Activated CD8-positive, alpha-beta memory T cell treated with anti-CD3 and anti-CD28 coated beads for 48 hours (primary cell): ENCODE measurements at regions not wholly inside any gene's neighbourhood (a gene's known extent, or its start where the extent isn't known, plus 50 kb on each side); places are given as distances from the start of the nearest gene placed in this dataset.
"Not testable (repeated sequence)": the region's sequence is repeated elsewhere in the genome, so short reads cannot be mapped to it uniquely, and the experiment has no call there.

Experiments
- DNase-seq, 3 experiments: peaks; one replicate each; pipeline ENCODE4 v3.0.0-alpha.2; 2020; ENCODE audit warnings: low read depth in 2 of 3, low spot score in 2 of 3

- DNase-seq, result no peak
Measured at GRCh38 chr22:27084130-27084529, 426.7 kb downstream of the MIAT start.

- no peak for DNase-seq
Measured at GRCh38 chr22:27086080-27087044, 429.0 kb downstream of the MIAT start.

- no peak for DNase-seq
Measured at GRCh38 chr22:27087051-27087450, 429.7 kb downstream of the MIAT start.

- DNase-seq, result no peak
Measured at GRCh38 chr22:27088026-27088425, 430.6 kb downstream of the MIAT start.

DNA sequence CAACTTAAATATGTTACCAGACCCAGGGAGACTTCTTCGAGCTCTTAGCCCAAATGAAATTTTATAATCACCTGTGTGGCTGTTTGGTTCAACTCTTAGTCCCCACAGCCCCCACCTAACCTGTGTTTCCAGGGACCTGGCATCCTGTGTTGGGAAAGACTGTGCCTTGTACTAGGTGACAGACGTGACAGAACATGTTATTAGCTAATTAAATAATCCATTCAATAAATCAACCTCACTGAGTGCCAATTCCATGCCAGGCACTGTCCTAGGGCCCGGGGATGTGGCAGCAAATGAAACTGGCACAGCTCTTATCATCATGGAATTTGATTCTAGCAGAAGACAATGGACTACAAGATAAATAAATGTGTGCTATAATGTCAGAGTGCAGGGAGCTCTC is 431.9 kb downstream of the MIAT start:
- no peak for DNase-seq

DNA sequence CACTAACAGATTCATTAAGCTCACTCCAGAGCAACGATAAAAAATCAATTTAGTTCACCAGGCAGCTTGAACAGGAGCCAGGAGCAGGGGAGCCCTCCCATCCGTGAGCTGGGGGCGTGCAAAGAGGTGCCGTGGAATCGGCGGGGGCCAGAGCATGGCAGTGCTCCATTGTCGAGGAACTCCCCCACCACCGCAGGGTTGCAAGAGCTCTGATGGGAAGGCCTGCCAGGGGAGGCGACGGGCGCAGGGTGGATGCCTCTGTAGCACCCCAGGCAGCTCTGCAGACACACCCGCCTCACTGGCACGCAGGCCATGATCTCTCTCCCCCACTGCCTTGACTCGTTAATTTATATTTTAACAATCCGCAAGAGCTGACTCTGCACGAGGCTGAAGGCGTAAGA is 433.2 kb downstream of the MIAT start:
- no peak for DNase-seq

DNA sequence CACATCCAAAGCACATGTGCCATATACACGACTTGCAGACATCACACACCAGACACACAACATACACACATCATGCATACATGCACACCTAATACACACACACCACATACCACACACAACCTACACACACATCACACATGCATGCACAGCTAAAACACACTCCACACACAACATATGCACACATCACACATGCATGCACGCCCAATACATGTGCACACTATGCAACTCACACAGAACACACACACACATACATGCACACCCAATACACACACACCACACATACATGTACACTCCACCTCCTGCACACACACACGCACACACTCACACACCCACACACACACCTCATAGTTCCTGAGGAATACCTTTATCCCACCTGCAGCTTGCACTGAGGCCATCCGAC is 436.0 kb downstream of the MIAT start:
- DNase-seq, result no peak

- no peak for DNase-seq
Measured at GRCh38 chr22:27094633-27095308, 437.4 kb downstream of the MIAT start.

DNA sequence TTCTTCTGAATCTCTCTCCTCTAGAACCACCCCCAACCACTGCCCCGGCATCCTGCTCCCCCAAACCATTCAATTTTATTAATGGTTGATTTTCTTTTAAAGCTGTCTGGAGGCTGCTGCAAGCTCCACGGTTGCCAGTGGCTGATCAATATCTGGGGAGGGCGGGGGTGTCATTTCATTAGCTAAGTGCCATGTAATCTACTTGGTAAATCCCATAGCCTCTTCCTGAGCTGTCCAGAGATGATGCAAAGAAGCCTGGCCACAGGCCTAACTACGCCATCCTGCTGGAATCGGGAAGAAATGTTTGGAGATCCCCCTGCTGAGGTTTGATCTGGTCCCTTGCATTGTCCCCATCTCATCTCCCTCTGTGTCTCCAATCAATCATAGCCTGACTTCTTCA is 440.1 kb downstream of the MIAT start:
- no peak for DNase-seq

DNA sequence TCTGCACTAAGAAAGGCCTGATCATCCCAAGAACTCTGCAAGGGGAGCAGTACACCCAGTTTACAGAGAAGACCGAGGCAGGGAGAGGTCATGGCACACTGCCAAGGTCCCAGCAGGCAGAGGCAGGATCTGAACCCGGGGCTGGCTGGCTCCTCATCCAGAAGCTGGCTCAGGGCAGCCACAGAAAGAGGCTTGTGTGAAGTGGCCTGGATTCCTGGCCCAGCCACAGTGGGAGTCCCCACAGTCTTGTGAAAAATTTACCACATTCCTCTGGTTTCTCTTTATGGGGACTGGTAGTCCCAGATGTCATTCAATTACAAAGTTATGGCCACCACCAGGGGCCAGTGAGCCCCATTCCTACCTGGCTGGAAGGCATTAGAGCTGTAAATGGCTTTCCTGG is 440.5 kb downstream of the MIAT start:
- no peak for DNase-seq

GRCh38 chr22:27099946-27100722 is 442.7 kb downstream of the MIAT start:
- no peak for DNase-seq

- DNase-seq, result no peak
Measured at GRCh38 chr22:27100789-27101188, 443.4 kb downstream of the MIAT start.

DNA sequence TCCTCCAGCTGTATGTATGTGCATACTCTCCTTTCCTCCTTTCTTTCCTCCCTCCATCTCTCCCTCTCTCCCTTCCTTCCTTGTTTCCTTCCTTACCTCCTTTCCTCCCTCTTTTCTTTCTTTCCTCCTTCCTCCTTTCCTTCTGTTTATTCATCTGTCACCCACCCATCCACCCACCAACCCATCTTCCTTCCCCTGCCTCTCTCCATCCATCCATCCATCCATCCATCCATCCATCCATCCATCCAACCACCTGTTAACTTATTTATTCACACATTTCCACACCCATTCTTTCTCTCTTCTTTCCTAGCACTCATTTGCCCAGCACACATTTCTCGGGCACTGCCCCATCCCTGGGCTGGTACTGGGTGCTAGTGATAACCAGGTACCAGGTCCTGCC is 443.9 kb downstream of the MIAT start:
- no peak for DNase-seq

- DNase-seq, result no peak
Measured at GRCh38 chr22:27104449-27104848, 447.1 kb downstream of the MIAT start.

DNA sequence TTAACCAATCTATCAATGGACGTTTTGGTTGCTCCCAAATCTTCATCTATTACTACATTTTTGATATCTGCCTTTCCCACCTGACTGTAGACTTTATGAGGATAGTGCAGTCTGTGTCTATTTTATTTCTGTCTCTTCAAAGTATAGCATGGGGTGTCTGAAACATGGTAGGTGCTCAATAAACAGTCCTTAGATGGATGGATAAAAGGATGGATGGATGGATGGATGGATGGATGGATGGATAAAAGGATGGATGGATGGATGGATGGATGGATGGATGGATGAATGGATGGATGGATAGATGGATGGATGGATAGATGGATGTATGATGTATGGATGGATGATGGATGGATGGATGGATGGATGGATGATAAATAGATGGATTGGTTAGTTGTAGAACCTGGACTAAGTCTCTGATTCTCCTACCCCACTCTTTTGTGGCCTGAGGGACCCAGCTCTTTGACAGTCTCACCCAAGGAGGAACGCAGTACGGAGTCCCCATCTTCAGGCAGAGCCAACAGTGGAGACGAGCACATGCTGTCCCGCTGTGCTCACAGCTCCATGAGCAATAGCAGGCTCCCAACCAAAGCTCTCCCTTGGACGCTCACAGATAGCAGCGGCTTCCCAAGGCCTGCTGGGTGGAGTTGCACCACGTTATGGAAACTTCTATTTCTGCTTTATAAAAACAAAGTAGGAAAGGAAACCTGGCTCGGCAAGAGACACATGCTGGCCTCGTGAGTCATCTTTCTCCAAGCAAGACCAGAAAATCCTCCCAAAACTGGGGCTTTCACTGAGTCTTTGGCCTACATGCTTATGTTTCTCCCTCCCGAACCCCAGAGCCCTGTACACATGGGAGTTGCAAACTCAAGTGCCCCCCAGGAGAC is 448.0 kb downstream of the MIAT start:
- DNase-seq, result no peak

DNA sequence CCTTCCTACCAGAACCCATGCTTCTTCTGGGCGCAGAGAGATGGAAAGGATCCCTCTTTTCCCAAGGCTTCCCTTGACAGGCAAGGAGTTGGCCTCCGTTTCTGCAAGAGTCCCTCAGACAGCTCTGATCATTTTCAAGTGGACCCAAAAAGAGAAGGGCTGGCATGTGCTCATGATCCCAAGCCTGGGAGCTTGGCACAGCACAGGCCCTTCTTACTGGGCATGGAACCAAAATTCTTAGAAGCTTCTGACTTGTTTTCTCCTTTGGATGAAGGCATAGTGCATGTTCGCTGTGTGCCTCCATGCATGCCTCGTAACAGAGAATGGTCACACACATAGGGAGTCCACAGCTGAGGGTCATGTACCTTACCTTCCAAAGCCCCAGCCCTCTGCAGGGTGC is 449.6 kb downstream of the MIAT start:
- no peak for DNase-seq

- no peak for DNase-seq
Measured at GRCh38 chr22:27107386-27107785, 450.0 kb downstream of the MIAT start.

GRCh38 chr22:27107824-27108223 is 450.4 kb downstream of the MIAT start:
- no peak for DNase-seq

DNA sequence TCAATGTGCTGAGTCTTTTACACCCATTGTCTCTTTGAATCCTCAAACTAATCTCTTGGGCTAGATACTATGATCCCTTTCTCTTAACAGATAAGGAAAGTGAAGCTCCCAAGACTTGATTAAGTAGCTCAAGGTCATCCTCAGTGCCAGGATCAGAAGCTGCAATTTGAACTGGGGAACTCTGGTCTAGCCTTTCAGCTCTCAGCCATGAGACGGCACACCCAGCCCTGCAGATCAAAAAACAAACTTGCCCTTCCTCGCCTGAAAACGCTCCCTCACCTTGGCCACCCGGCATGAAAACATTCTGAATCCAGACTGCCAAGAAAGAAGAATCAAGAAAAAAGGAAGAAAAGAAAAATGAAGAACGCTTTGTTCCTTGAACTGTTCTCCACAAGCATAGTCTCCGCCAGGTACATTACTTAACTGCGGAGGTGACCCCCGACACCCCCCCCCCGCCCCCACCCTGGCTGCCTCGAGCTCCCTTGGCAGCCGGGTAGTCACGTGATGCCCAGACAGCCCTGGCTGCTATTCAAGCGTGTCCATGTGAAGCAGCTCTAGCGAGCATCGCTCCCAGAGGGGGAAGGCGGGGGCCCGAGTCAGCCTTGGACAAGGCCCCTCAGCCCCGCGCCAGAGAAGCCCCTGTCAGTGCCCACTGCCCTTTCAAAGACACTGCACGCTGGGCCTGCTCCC is 451.2 kb downstream of the MIAT start:
- no peak for DNase-seq

GRCh38 chr22:27109406-27109805 is 452.0 kb downstream of the MIAT start:
- DNase-seq, result not testable (repeated sequence)
